Activated CD4-positive, alpha-beta T cell treated with anti-CD3 and anti-CD28 coated beads for 4 hours (primary cell): ENCODE measurements at regions not wholly inside any gene's neighbourhood (a gene's known extent, or its start where the extent isn't known, plus 50 kb on each side); places are given as distances from the start of the nearest gene placed in this dataset.

Experiments used
- DNase-seq, 2 donors: peaks; one replicate each; pipeline ENCODE4 v3.0.0-alpha.2; 2020

- DNase-seq: no peak
These were observed 367.4 kb downstream of the FOXA2 start for GRCh38 chr20:22216984-22217383.

- no peak for DNase-seq
These were observed 370.1 kb downstream of the FOXA2 start for GRCh38 chr20:22214296-22214695.

GRCh38 chr20:22213271-22213670 lies 371.1 kb downstream of the FOXA2 start:
- DNase-seq: no peak

- no peak for DNase-seq
These were observed 377.1 kb downstream of the FOXA2 start for GRCh38 chr20:22207280-22207679.

GRCh38 chr20:22204801-22205200 lies 379.6 kb downstream of the FOXA2 start:
- no peak for DNase-seq

GRCh38 chr20:22182148-22182547 lies 402.2 kb downstream of the FOXA2 start:
- no peak for DNase-seq

GRCh38 chr20:22180244-22180643 lies 404.1 kb downstream of the FOXA2 start:
- no peak for DNase-seq

GRCh38 chr20:22160101-22160652 lies 424.2 kb downstream of the FOXA2 start:
- DNase-seq: no peak

GRCh38 chr20:22159276-22159675 lies 425.1 kb downstream of the FOXA2 start:
- no peak for DNase-seq

- DNase-seq: no peak
These were observed 422.1 kb downstream of the PAX1 start for GRCh38 chr20:22127587-22127986.

GRCh38 chr20:22106308-22106938 lies 401.0 kb downstream of the PAX1 start:
- no peak for DNase-seq

GRCh38 chr20:22101606-22102005 lies 396.1 kb downstream of the PAX1 start:
- no peak for DNase-seq

GRCh38 chr20:22100686-22101085 lies 395.2 kb downstream of the PAX1 start:
- no peak for DNase-seq

GRCh38 chr20:22099348-22099747 lies 393.9 kb downstream of the PAX1 start:
- no peak for DNase-seq

GRCh38 chr20:22098511-22098910 lies 393.0 kb downstream of the PAX1 start:
- DNase-seq: no peak

- DNase-seq: no peak
These were observed 387.7 kb downstream of the PAX1 start for GRCh38 chr20:22093122-22093521.

- DNase-seq: no peak
These were observed 383.4 kb downstream of the PAX1 start for GRCh38 chr20:22088882-22089281.

GRCh38 chr20:22080985-22081384 lies 375.5 kb downstream of the PAX1 start:
- no peak for DNase-seq

GRCh38 chr20:22074635-22075034 lies 369.2 kb downstream of the PAX1 start:
- no peak for DNase-seq

GRCh38 chr20:22071841-22072240 lies 366.4 kb downstream of the PAX1 start:
- DNase-seq: no peak

- no peak for DNase-seq
These were observed 365.2 kb downstream of the PAX1 start for GRCh38 chr20:22070610-22071058.

GRCh38 chr20:22063753-22064152 lies 358.3 kb downstream of the PAX1 start:
- DNase-seq: no peak

GRCh38 chr20:22062874-22063273 lies 357.4 kb downstream of the PAX1 start:
- DNase-seq: no peak

- no peak for DNase-seq
These were observed 355.1 kb downstream of the PAX1 start for GRCh38 chr20:22060610-22061009.

- no peak for DNase-seq
These were observed 353.3 kb downstream of the PAX1 start for GRCh38 chr20:22058746-22059145.
